NT2/D1 (cell line): ENCODE measurements at regions not wholly inside any gene's neighbourhood (a gene's known extent, or its start where the extent isn't known, plus 50 kb on each side); places are given as distances from the start of the nearest gene placed in this dataset.

Source experiments
- SUZ12 ChIP-seq: IDR thresholded peaks from 2 replicates; pipeline ENCODE4 v1.6.1; 2011; ENCODE audit not compliant: insufficient read length, insufficient read depth; ENCODE audit errors: extremely low read depth
- YY1 ChIP-seq: IDR thresholded peaks from 2 replicates; pipeline ENCODE4 v1.6.1; 2011; ENCODE audit not compliant: insufficient read length, insufficient read depth
- ZNF274 ChIP-seq: IDR thresholded peaks from 2 replicates; pipeline ENCODE4 v1.6.1; 2011; ENCODE audit warnings: mild to moderate bottlenecking, low read depth, low read length

DNA sequence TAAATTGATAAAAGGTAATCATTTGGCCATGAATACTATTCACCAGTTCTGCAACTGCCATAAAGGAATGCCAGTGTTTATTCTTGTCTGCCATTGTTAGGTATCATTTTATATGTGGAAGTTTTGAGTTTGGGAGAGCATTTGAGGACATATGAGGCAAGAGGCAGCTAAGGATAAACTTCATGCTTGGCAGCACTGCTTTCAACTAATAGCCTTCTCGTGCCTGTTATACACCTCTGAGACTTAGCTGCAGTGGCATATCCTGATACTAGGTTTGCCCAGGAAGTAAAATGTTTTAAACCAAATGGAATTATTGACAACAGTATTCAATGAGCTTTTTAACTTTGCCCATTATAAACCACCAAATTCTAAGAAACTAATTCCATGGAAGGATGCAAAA is 126.0 kb upstream of the DPH6 start:
- no peak for TF ChIP-seq YY1
- no peak for TF ChIP-seq ZNF274
- TF ChIP-seq SUZ12: no peak
